IMR-90 (cell line): ENCODE measurements at regions not wholly inside any gene's neighbourhood (a gene's known extent, or its start where the extent isn't known, plus 50 kb on each side); places are given as distances from the start of the nearest gene placed in this dataset.

Source experiments
- ATAC-seq: fragments of 200-7000 bp; cut with Tn5 transposase; 2 replicates; pipeline ENCODE4 v1.9.1; 2020; ENCODE audit warnings: low read depth, mild to moderate bottlenecking, moderate library complexity
- BruUV-seq: library from RNA; stranded (reverse); fragments of 400-500 nt; replicated peaks from 2 replicates; lab custom pipeline; 2021; lab: Mats Ljungman, UMichigan
- CTCF ChIA-PET: fragments of 300-600 bp; formaldehyde crosslinking; extraction: SDS; loops from one replicate; lab custom pipeline; 2021; ENCODE audit warnings: antibody characterized with exemption; lab: Yijun Ruan, JAX
- POLR2A ChIA-PET: fragments of 300-600 bp; sonication (Branson Sonifier 250); formaldehyde crosslinking; loops from one replicate; lab custom pipeline; 2022; ENCODE audit warnings: antibody characterized with exemption; ENCODE audit not compliant: unreplicated experiment; lab: Charles Lee
- DNase-seq: peaks from one replicate; pipeline ENCODE4 v3.0.0; 2013
- H2AFZ ChIP-seq: replicated peaks from 2 replicates; pipeline ENCODE3; 2013; ENCODE audit warnings: low read length, mild to moderate bottlenecking; ENCODE audit not compliant: poor library complexity
- H2AK5ac ChIP-seq: 2 replicates; pipeline ENCODE4 v1.6.1; 2013; ENCODE audit warnings: low read depth, low read length, inconsistent platforms
- H2AK9ac ChIP-seq: replicated peaks from 2 replicates; pipeline ENCODE3; 2013; ENCODE audit warnings: mild to moderate bottlenecking, low read depth, low read length, moderate library complexity; ENCODE audit not compliant: poor library complexity
- H2BK120ac ChIP-seq: 2 replicates; pipeline ENCODE4 v1.6.1; 2013; ENCODE audit warnings: low read depth, low read length, inconsistent platforms
- H2BK15ac ChIP-seq: 3 replicates; pipeline ENCODE4 v1.6.1; 2013; ENCODE audit warnings: low read depth, low read length, inconsistent platforms
- H2BK20ac ChIP-seq: 2 replicates; pipeline ENCODE4 v1.6.1; 2013; ENCODE audit warnings: low read depth, mild to moderate bottlenecking, inconsistent platforms, low read length, moderate library complexity
- H2BK5ac ChIP-seq: 2 replicates; pipeline ENCODE4 v1.6.1; 2013; ENCODE audit warnings: mild to moderate bottlenecking, low read depth, low read length, inconsistent platforms; ENCODE audit not compliant: poor library complexity, severe bottlenecking
- H3K14ac ChIP-seq: replicated peaks from 2 replicates; pipeline ENCODE4 v1.6.1; 2013; ENCODE audit warnings: low read depth, low read length, inconsistent platforms
- H3K18ac ChIP-seq: 2 replicates; pipeline ENCODE4 v1.6.1; 2013; ENCODE audit warnings: low read depth, low read length, control low read depth
- H3K23ac ChIP-seq: 2 replicates; pipeline ENCODE4 v1.6.1; 2013; ENCODE audit warnings: low read depth, low read length, inconsistent platforms
- H3K27ac ChIP-seq: 2 replicates; pipeline ENCODE4 v1.5.1; 2013; ENCODE audit warnings: mild to moderate bottlenecking, control low read depth, low read length; ENCODE audit not compliant: insufficient read depth
- H3K27me3 ChIP-seq: 2 replicates; pipeline ENCODE4 v1.6.1; 2013; ENCODE audit warnings: low read length; ENCODE audit not compliant: control insufficient read depth, insufficient read depth
- H3K36me3 ChIP-seq: 2 replicates; pipeline ENCODE4 v1.6.1; 2013; ENCODE audit warnings: low read length, mixed read lengths; ENCODE audit not compliant: control insufficient read depth, insufficient read depth
- H3K4ac ChIP-seq: 2 replicates; pipeline ENCODE4 v1.6.1; 2013; ENCODE audit warnings: low read depth, low read length, inconsistent platforms
- H3K4me1 ChIP-seq: 2 replicates; pipeline ENCODE4 v1.6.1; 2013; ENCODE audit warnings: low read length, mixed read lengths; ENCODE audit not compliant: control insufficient read depth, insufficient read depth
- H3K4me2 ChIP-seq: 2 replicates; pipeline ENCODE4 v1.6.1; 2013; ENCODE audit warnings: low read depth, mild to moderate bottlenecking, control low read depth, low read length, moderate library complexity
- H3K4me3 ChIP-seq: 2 replicates; pipeline ENCODE4 v1.5.1; 2013; ENCODE audit warnings: low read depth, mild to moderate bottlenecking, control low read depth, low read length, moderate library complexity; ENCODE audit not compliant: insufficient read depth
- H3K56ac ChIP-seq: 2 replicates; pipeline ENCODE4 v1.6.1; 2013; ENCODE audit warnings: low read length, inconsistent platforms; ENCODE audit not compliant: insufficient read depth; ENCODE audit errors: extremely low read depth
- H3K79me1 ChIP-seq, 2 experiments: 2 replicates each; pipeline ENCODE4 v1.6.1; 2013; ENCODE audit warnings: low read length in 2 of 2, inconsistent platforms in 1 of 2, low read depth in 1 of 2
- H3K9ac ChIP-seq: 2 replicates; pipeline ENCODE4 v1.6.1; 2013; ENCODE audit warnings: low read depth, low read length, control low read depth
- H3K9me1 ChIP-seq: 2 replicates; pipeline ENCODE4 v1.6.1; 2013; ENCODE audit warnings: low read length, inconsistent platforms; ENCODE audit not compliant: insufficient read depth
- H3K9me3 ChIP-seq: 2 replicates; pipeline ENCODE4 v1.6.1; 2013; ENCODE audit warnings: low read length; ENCODE audit not compliant: control insufficient read depth, insufficient read depth
- H4K20me1 ChIP-seq: 2 replicates; pipeline ENCODE4 v1.6.1; 2013; ENCODE audit warnings: low read length, inconsistent platforms; ENCODE audit not compliant: insufficient read depth
- H4K5ac ChIP-seq: 2 replicates; pipeline ENCODE4 v1.6.1; 2013; ENCODE audit warnings: mild to moderate bottlenecking, low read depth, low read length, control low read depth
- H4K8ac ChIP-seq, 2 experiments: 2 replicates each; pipeline ENCODE4 v1.6.1; 2013; ENCODE audit warnings: low read depth in 2 of 2, low read length in 2 of 2, control low read depth in 1 of 2, inconsistent platforms in 1 of 2
- H4K91ac ChIP-seq: 2 replicates; pipeline ENCODE4 v1.6.1; 2013; ENCODE audit warnings: low read depth, low read length, inconsistent platforms; ENCODE audit not compliant: insufficient read depth
- BHLHE40 ChIP-seq: fragments of 150-350 bp; IDR thresholded peaks from 2 replicates; pipeline ENCODE4 v1.6.1; 2016; ENCODE audit warnings: mild to moderate bottlenecking, low read depth, low read length
- CEBPB ChIP-seq: IDR thresholded peaks from 2 replicates; pipeline ENCODE4 v1.6.1; 2012; ENCODE audit warnings: low read depth, low read length, improper control_type of control experiment
- CHD1 ChIP-seq: IDR thresholded peaks from 2 replicates; pipeline ENCODE4 v1.6.1; 2012; ENCODE audit warnings: low read depth, low read length, improper control_type of control experiment
- CTCF ChIP-seq: conservative IDR thresholded peaks from 2 replicates; pipeline ENCODE4 v1.5.1; 2012; ENCODE audit warnings: mild to moderate bottlenecking, low read depth, low read length, improper control_type of control experiment
- ELK1 ChIP-seq: fragments of 150-350 bp; IDR thresholded peaks from 2 replicates; pipeline ENCODE4 v1.6.1; 2016; ENCODE audit warnings: low read depth, mild to moderate bottlenecking, low read length, moderate library complexity, borderline replicate concordance
- FOS ChIP-seq: fragments of 150-350 bp; IDR thresholded peaks from 2 replicates; pipeline ENCODE4 v1.6.1; 2016; ENCODE audit warnings: low read depth, low read length
- MAFK ChIP-seq: IDR thresholded peaks from 2 replicates; pipeline ENCODE4 v1.6.1; 2012; ENCODE audit warnings: low read depth, low read length, improper control_type of control experiment
- MAZ ChIP-seq: IDR thresholded peaks from 2 replicates; pipeline ENCODE4 v1.6.1; 2012; ENCODE audit warnings: low read depth, mild to moderate bottlenecking, low read length, improper control_type of control experiment, moderate library complexity, borderline replicate concordance
- MXI1 ChIP-seq: IDR thresholded peaks from 2 replicates; pipeline ENCODE4 v1.6.1; 2012; ENCODE audit warnings: low read depth, mild to moderate bottlenecking, low read length, moderate library complexity, borderline replicate concordance
- NFE2L2 ChIP-seq: fragments of 150-350 bp; IDR thresholded peaks from 2 replicates; pipeline ENCODE4 v1.6.1; 2016; ENCODE audit warnings: low read depth, mild to moderate bottlenecking, low read length
- POLR2A ChIP-seq: IDR thresholded peaks from 2 replicates; pipeline ENCODE4 v1.6.1; 2012; ENCODE audit warnings: mild to moderate bottlenecking, low read depth, low read length
- RCOR1 ChIP-seq: IDR thresholded peaks from 2 replicates; pipeline ENCODE4 v1.6.1; 2012; ENCODE audit warnings: mild to moderate bottlenecking, low read length, improper control_type of control experiment; ENCODE audit not compliant: insufficient replicate concordance
- RFX5 ChIP-seq: IDR thresholded peaks from 2 replicates; pipeline ENCODE4 v1.8.0; 2012; ENCODE audit warnings: low read depth, mild to moderate bottlenecking, low read length, moderate library complexity
- SMC3 ChIP-seq: fragments of 150-350 bp; IDR thresholded peaks from 2 replicates; pipeline ENCODE4 v1.6.1; 2016; ENCODE audit warnings: low read depth, mild to moderate bottlenecking, antibody characterized with exemption, low read length, moderate library complexity
- USF2 ChIP-seq: fragments of 150-350 bp; IDR thresholded peaks from 2 replicates; pipeline ENCODE4 v1.6.1; 2017; ENCODE audit warnings: mild to moderate bottlenecking, antibody characterized with exemption, low read length, low read depth
- WGBS, 2 experiments: methylation state at CpG; one replicate each; pipeline versions ENCODE4 v1.1.5 to v1.1.7; 2013; ENCODE audit warnings: missing lambda C conversion rate in 2 of 2; ENCODE audit not compliant: insufficient read length in 1 of 2; ENCODE audit errors: extremely low coverage in 2 of 2; 5-methylcytosine and 5-hydroxymethylcytosine counted together
- dilution Hi-C: fragments of 300-500 bp; cut with HindIII; formaldehyde crosslinking; loops from one replicate; pipeline ENCODE4 v1.14.3; 2018; ENCODE audit warnings: low sequenced_read_pairs; ENCODE audit not compliant: unreplicated experiment
- in situ Hi-C: fragments of 300-500 bp; cut with MboI; formaldehyde crosslinking; loops from 3 replicates; pipeline ENCODE4 v1.14.3; 2019; ENCODE audit warnings: low sequenced_read_pairs, inconsistent platforms, mixed read lengths
- intact Hi-C: fragments of 100-400 bp; cut with micrococcal nuclease; formaldehyde crosslinking; loops from 2 replicates; pipeline ENCODE4 v1.10.0; 2022

GRCh38 chr2:49379406-49379805 lies 225.1 kb upstream of the FSHR start:
- ChIA-PET POLR2A (no interaction called here), CTCF (no interaction called here)
- Histone ChIP-seq H3K14ac (no peak overlapping the region), H3K9me1 (no peaks in the 10 kb centered on the region), H3K4ac (no peak overlapping the region), H3K27me3 (no peaks in the 10 kb centered on the region), H3K36me3 (no peaks in the 10 kb centered on the region), H2BK15ac (no peak overlapping the region), H2AK5ac (no peak overlapping the region), H4K5ac (no peak overlapping the region), H3K4me3 (no peak overlapping the region), H3K4me1 (no peaks in the 10 kb centered on the region), H2AK9ac (no peak overlapping the region), H3K27ac (no peak overlapping the region), H4K91ac (no peak overlapping the region), H4K8ac (no peak overlapping the region), H2BK20ac (no peak overlapping the region), H4K20me1 (no peaks in the 10 kb centered on the region), H3K56ac (no peak overlapping the region), H2AFZ (no peak overlapping the region), H3K9me3 (peaks cover 10% of the 10 kb centered on the region), H3K4me2 (no peak overlapping the region), H2BK5ac (no peak overlapping the region), H3K9ac (no peak overlapping the region), H3K23ac (no peak overlapping the region), H2BK120ac (no peak overlapping the region), H3K18ac (no peak overlapping the region), H3K79me1 (no peaks in the 10 kb centered on the region)
- ATAC-seq: no peak
- dilution Hi-C loops (no loop called here), in situ Hi-C loops (no loop called here), intact Hi-C loops (no loop called here)
- no CpG with 5 or more reads among the region's 1 CpG for WGBS, 2 experiments
- DNase-seq: no peak
- no TSS peak for BruUV-seq
- TF ChIP-seq RFX5: no peak
- TF ChIP-seq ELK1: no peak
- TF ChIP-seq USF2: no peak
- TF ChIP-seq NFE2L2: no peak
- no peak for TF ChIP-seq FOS
- no peak for TF ChIP-seq MAZ
- TF ChIP-seq CHD1: no peak
- TF ChIP-seq MXI1: no peak
- TF ChIP-seq POLR2A: no peak
- no peak for TF ChIP-seq CTCF
- TF ChIP-seq SMC3: no peak
- TF ChIP-seq CEBPB: no peak
- TF ChIP-seq MAFK: no peak
- TF ChIP-seq BHLHE40: no peak
- no peak for TF ChIP-seq RCOR1
